GM06990 (cell line): ENCODE measurements at regions not wholly inside any gene's neighbourhood (a gene's known extent, or its start where the extent isn't known, plus 50 kb on each side); places are given as distances from the start of the nearest gene placed in this dataset.

Experiments used
- DNase-seq: peaks from one replicate; pipeline ENCODE4 v3.0.0-alpha.2; 2011; ENCODE audit not compliant: insufficient read length; ENCODE audit errors: extremely low read depth
- H3K27me3 ChIP-seq: replicated peaks from 2 replicates; pipeline ENCODE4 v1.6.0; 2011; ENCODE audit warnings: low read length; ENCODE audit not compliant: control insufficient read depth, insufficient read depth
- H3K36me3 ChIP-seq: 2 replicates; pipeline ENCODE4 v1.5.1; 2011; ENCODE audit warnings: low read length; ENCODE audit not compliant: control insufficient read depth, insufficient read depth
- H3K4me3 ChIP-seq: replicated peaks from 2 replicates; pipeline ENCODE4 v1.5.1; 2011; ENCODE audit warnings: low read depth, mild to moderate bottlenecking, control low read depth, low read length
- CTCF ChIP-seq: IDR thresholded peaks from 2 replicates; pipeline ENCODE4 v1.5.1; 2011; ENCODE audit warnings: low read length, control low read depth, mild to moderate bottlenecking, inconsistent platforms; ENCODE audit not compliant: insufficient read depth, poor library complexity, severe bottlenecking

- no peak for TF ChIP-seq CTCF
- H3K4me3 ChIP-seq: no peak overlapping the region
- no peak for DNase-seq
- no peaks in the 10 kb centered on the region for H3K36me3 ChIP-seq
- H3K27me3 ChIP-seq: no peaks in the 10 kb centered on the region
These were observed 207.2 kb upstream of the C1orf87 start for GRCh38 chr1:60280819-60281218.

- H3K4me3 ChIP-seq: no peak overlapping the region
- DNase-seq: no peak
- no peak for TF ChIP-seq CTCF
These were observed 206.7 kb upstream of the C1orf87 start for GRCh38 chr1:60280256-60280655.

GRCh38 chr1:60279798-60280197 lies 206.2 kb upstream of the C1orf87 start:
- Histone ChIP-seq H3K27me3 (no peaks in the 10 kb centered on the region), H3K4me3 (no peak overlapping the region), H3K36me3 (no peaks in the 10 kb centered on the region)
- DNase-seq: no peak
- TF ChIP-seq CTCF: no peak

More at GRCh38 chr1:60280256-60280655, 206.7 kb upstream of the C1orf87 start:
- Histone ChIP-seq H3K27me3 (no peaks in the 10 kb centered on the region), H3K36me3 (no peaks in the 10 kb centered on the region)

- no peak for DNase-seq
These were observed 203.7 kb upstream of the C1orf87 start for GRCh38 chr1:60277269-60277668.

GRCh38 chr1:60274422-60275290 lies 201.1 kb upstream of the C1orf87 start:
- no peaks in the 10 kb centered on the region for H3K27me3 ChIP-seq
- no peak for DNase-seq
- no peak for TF ChIP-seq CTCF
- H3K36me3 ChIP-seq: no peaks in the 10 kb centered on the region
- no peak overlapping the region for H3K4me3 ChIP-seq

More at GRCh38 chr1:60277269-60277668, 203.7 kb upstream of the C1orf87 start:
- Histone ChIP-seq H3K36me3 (no peaks in the 10 kb centered on the region), H3K27me3 (no peaks in the 10 kb centered on the region), H3K4me3 (no peak overlapping the region)
- no peak for TF ChIP-seq CTCF

- no peak for DNase-seq
- H3K36me3 ChIP-seq: no peaks in the 10 kb centered on the region
- H3K27me3 ChIP-seq: no peaks in the 10 kb centered on the region
- TF ChIP-seq CTCF: no peak
- no peak overlapping the region for H3K4me3 ChIP-seq
These were observed 199.6 kb upstream of the C1orf87 start for GRCh38 chr1:60273185-60273584.
